HG03196 (cell line): ENCODE measurements at regions not wholly inside any gene's neighbourhood (a gene's known extent, or its start where the extent isn't known, plus 50 kb on each side); places are given as distances from the start of the nearest gene placed in this dataset.
A peak's percentile ranks its signal among the peaks of the same experiment; 100 is the strongest.

Experiments
- ATAC-seq: cut with Tn5 transposase; IDR thresholded peaks from one replicate; pipeline ENCODE4 v1.9.1; 2021; ENCODE audit not compliant: unreplicated experiment

DNA sequence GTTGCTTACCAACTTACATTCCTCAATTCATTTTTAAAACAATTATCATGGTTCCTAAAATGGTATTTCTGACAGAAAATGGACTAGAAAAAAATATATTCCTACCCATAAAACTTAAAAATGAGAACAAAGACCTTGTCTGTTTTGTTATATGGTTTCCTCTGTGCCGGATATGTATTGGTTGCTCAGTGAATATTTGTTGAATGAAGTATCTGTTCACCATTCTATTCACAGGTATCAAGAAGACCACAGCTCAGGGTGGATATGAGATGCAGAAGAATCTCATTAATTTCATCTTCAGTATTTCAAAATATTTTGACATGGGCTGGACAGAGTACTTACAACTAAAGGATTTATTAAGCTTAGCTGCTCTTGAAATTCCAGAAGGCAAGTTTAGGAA lies 58.1 kb downstream of the TUSC7 start:
- no peak for ATAC-seq

DNA sequence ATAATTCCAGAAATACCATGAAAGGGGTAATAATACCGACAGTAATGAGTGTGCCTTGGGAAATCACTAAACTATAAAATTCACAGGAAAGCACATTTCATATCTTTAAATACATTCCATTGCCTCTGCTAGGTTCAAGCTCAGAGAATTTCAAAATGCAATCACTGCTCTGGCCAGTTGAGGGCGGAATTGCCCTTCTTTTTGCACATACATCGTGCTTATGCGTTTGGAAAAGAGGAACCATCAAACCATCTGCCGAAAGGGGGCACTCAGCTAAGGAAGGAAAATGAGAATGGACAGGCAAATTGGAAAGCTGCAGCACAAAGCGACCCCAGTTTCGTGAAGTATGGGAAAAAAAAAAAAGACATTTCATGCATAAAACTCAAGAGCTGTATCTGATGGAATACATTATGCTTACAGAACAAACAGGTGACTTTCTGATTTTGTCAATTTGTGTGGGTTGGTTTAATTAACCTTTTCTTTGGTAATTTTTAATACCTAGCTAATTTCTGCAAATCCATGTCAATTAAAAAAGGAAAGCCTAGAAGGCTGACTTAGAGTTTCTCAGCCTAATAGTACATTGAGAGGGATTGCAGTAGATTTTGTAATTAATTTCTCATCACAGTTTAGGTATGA lies 61.4 kb downstream of the TUSC7 start:
- peak; percentile 98 for ATAC-seq

DNA sequence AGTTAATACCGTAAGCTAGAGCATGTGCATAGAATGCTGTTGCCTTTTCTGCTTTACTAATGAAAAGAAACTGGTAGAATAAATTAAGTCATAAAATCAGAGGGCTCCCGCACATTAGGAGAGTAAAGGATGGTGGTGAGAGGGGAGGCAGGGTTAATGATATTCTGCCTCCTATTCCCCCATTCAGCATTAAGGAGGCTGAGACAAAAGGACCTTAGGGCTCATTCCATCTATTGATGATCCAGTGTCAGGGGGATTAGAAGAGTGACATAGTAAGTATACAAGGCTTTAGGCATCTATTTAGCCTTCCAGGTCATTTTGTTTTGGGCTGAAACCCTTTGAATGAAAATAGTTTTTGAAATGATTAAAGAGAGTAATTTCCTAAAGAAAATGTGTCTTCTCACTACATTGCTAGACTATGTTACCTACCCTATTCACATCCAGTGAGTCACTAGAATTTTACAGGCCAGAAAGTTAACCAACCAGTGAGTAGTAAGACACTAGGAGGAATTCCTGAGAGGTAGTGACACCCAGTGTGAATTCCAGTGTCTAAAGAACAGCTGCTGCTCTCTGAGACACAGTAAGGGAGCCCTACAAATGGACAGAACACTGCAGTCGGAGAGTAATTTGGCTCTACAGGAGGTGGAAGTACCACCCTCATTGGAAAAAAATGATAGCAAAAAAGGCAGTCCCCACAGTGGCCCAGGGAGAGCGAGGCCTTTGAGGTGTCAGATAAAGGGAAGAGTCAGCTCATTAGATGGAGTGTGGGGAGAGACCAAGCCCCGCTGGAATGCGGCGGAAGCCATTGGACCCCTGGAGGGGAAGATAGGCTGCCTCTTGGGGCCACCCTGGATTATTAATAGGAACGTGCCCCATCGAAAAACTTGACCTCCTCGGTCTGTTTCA lies 67.6 kb downstream of the TUSC7 start:
- ATAC-seq, result no peak

DNA sequence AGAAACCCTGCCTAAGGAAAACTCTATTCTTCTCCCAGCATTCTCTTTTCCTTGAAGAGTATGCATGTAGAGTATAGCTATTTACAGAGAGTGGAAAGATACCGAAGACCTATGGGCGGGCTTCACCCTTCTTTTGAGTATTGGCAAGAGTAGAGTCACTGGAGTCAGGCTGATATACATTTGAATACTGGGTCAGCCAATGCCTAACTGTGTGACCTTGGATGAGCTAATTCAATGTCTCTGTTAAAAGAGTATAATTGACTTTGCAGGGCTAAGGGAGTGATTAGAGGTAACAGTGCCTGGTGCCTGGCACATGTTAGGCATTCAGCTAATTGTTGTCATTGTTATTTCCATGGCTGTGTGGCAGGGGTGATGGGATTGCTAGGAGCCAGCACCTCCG lies 75.6 kb downstream of the TUSC7 start:
- ATAC-seq, result no peak

DNA sequence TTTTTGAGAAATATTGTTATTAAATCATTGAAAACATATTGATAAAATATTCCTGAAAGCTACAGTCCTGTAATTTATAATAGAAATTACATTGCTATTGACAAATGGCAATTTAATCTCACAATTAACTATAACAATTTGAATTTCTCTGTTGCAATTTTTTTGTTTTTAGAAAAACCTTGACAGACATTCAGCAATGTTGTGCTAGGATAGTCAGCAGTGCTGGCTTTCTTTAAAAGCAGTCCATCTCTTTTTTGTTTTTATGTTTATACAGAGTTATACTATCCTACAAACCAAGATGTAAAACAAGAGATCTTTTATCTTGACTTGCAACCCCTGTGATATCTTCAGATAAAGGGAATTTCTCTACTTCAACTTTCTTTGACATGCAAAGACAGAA lies 93.1 kb downstream of the TUSC7 start:
- no peak for ATAC-seq

DNA sequence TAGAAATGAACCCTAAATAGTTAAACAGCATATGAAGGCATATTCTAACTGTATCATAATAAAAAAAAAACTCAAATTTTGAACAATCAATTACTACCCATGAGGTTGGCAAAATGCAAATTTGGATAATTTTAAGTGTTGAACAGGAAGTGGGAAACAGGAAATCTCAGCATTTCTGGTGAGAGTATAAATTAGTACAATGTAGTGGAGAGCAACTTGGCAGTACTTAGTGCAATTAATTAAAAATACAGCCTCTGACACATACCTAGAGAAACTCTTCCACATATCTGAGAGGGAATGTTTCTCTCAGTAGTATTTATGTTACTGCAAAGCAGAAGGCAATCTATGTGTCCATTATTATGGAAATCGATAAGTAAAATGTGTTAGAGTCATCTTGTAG lies 96.8 kb downstream of the TUSC7 start:
- no peak for ATAC-seq

DNA sequence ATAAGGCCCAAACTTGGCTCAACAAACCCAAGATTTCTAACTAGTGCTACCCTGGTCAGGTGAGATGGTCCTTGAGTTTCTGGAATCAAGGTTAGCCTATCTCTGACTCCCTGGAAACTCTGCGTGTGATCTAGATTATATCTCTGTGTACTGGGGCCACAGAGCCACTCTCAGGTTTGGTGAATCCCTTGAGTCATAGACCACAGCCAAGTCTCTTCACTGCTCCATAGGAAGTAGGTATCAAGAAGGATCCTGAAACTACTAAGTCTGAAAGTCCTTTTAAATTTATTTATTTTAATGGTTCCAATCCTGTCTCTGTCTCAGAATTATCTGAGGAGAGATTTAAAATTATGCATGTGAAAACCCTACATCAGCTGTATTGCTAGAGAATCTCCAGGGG lies 99.1 kb downstream of the TUSC7 start:
- no peak for ATAC-seq

DNA sequence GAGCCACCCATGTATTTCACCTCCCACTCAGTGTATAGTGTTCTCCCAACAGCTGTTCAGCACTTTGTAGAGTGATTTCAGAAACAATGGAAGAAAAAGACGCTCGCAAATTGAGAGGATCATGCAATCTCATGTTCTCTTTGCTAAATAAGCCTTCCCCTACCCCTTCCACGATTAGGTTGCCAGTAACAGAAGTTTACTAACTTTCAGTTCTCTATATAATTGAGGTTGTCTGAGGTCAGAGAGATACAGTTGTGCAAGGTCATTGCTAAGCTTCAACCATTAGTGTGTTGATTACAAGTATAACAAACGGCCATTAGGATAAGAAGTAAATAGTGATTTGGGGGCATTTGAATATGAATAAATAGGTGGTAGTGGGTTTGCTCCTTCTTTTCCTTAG lies 99.6 kb downstream of the TUSC7 start:
- no peak for ATAC-seq

DNA sequence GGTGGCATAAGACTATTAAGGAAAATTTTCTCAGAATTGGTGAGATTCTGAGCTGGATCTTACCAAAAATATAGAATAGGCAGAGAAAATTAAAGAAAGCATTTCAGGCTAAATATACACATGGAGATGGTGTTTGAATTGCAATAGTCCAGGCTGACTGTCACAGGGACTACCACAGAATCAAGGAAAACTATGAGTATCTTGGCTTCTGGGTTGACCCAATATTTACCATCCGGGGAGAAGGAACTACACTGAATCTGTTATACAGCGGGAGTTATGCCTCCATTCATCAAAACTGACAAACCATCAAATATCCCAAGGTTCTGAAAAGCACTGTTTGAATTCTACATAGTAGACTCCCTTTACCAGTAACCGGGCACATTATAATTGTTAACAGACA lies 102.2 kb downstream of the TUSC7 start:
- no peak for ATAC-seq

DNA sequence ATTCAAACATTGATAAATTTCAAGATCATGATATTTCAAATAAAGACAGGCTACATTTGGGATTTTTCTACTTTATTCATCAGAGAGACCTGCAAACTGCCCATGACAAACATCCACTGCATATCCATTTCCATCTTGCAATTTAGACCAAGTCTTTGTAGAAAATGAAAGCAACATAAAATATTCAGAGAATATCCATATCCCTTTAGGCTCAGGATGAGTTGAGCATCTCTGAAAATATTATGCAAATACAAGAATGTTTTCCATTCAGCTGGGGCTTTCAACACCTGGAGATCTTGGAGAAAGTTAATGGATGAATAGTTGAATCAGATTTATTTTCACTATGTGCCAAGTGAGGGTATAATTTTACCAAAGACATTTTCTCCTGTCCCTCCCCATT lies 103.4 kb downstream of the TUSC7 start:
- ATAC-seq, result no peak

DNA sequence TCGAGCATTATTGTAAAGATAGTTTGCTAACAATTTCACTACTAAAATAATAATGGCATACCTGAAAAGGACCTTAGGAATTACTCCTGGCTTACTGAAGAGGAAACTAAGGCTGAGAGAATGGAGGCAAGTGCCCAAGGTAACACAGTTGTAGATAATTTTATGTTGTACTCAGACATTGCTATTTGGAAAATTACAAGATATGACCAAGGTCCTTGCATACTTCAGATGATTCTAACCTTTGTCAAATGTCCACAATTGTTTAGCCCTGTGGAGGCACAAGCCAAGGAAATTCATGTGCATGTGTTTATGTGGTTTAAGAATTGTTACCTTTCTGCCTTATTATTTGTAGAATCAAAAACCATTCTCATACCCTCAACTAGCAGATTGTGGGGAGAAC lies 105.7 kb downstream of the TUSC7 start:
- no peak for ATAC-seq

DNA sequence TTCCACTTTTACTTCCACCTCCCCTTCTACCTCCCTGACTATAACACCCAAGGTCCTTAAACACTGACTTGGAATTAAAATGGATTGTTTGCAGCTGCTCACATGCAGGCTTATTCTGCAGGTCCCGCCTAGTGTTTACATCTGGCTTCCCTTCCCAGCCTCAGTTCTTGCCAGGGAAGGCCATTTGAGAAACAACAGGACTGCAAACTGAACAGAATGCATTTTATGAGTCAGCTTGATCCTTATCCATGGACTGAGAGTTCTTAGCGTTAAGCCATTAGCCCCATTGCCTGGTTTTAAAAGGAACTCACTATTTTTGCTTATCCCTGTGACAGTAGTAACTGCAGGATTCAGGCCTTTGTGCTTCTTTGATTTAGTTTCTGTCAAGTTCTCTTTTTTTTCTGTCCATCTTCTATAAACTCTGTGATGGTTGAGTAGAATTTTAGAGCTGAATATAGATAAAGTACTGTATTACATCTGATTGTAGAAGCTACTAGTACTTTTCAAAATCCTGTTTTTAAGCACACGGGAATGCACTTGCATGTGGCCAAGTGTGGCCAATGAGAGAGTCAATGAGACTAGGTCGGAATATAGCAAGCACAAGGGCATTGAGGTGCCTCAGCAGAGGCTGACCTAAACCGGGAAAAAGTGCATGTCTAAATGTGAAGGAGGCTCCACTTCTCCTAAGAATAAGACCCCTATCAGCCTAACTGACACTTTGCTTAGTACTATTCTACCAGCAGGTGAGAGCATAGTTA lies 106.4 kb downstream of the TUSC7 start:
- ATAC-seq, result no peak

DNA sequence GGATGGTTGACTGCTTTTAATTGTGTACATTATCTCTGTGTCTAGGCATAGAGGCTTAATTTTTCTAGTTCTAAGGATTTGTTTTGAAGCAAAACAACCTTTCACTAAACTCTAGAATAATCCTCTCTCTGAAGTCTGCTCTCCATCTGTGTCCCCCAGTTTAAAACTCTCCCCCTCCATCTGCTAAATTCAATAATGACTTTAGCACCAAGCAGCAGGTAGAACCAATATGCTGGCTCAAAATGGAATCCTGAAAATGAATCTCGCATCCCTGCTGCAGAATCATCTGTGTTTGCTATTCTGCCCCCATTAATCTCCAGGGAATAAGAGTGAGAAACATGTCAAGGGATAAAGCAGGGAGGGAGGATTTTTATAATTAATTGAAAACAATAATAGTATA lies 111.8 kb downstream of the TUSC7 start:
- ATAC-seq, result no peak

DNA sequence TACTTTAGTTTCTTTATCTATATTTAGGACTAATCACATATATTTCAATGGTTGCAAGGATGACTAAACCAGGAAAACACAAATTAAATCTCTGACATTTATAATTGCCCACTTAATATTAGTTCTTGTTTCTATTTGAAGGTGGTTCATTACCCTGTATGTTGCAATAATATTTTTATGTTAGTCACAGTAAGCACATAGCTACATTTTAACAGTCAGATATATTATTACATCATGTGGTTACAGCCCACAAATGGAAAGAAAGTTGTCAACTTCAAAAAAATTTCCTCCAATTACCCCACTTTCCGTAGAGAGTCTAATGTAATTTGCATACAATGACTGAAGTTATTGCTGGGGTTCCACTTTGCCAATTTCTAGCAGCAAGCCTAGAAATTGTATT lies 114.6 kb downstream of the TUSC7 start:
- ATAC-seq, result no peak

DNA sequence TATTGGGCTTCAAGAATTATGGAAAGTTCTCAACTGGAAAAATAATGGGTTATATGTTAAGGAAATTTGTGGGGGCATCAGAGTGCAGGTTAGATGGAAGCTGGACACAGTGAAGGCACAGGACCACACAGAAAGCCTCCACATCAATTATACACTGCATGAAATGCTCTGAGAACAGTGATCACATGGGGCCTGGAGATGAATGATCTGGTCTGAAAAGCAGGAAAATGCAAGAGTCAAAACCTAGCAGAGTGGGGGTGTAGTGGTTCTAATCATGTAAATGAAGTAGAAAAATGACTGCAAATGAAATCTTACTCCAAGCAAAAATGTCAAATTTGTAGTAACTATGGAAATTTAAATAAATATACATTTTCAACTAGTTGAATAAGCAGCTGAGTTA lies 123.6 kb downstream of the TUSC7 start:
- ATAC-seq, result no peak

DNA sequence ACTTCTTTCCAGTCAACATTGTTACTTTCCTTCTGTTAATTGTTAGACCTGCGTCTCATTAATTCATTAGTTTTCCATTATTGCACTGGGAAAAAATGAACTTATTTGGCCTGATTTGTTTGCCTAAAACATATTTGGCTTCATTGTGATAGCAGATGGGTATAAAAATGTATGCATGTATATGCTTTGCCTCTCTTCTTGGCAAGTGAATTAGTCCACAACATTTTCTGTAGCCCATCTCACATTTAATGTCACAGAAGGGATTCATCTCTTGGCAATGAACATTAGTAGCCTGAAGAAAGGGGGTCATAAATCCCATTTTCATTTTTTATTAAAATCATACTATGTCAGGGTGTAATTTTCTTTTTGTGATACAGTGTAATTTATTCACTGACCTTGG lies 125.2 kb downstream of the TUSC7 start:
- ATAC-seq, result no peak

DNA sequence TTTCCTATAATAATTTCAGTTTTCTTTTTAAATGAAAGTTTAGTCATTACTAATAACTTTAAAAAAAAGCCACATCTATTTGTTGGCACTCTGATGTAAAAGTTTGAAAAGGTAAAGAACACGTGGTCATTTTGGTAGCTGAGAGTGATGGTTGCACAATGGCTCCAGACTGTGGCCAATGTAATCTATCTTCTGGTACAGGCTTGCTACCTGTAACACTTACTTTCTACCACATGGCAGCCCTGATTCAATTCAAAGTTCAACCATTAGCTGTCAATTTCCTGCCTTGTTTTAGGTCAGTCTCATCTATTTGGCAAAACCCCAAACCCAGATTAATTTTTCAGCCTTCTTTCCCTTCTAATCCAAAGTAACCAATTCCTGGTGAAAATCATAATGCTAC lies 126.1 kb downstream of the TUSC7 start:
- ATAC-seq, result no peak

DNA sequence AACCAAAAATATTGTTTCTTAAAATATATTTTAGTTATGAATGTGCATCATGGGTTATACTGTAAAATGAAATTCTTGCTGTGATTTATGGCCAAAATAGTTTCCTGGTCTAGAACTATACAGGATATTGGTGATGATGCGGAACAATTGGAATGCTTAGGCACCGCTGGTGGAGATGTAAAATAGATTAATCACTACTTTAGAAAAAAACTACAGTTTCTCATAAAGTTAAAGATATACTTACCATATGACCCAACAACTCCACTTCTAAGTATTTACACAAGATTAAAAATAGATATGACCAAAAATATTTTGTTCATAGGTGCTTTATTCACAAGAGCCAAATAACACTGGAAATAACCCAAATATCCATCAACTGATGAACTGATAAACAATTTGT lies 126.7 kb downstream of the TUSC7 start:
- no peak for ATAC-seq

DNA sequence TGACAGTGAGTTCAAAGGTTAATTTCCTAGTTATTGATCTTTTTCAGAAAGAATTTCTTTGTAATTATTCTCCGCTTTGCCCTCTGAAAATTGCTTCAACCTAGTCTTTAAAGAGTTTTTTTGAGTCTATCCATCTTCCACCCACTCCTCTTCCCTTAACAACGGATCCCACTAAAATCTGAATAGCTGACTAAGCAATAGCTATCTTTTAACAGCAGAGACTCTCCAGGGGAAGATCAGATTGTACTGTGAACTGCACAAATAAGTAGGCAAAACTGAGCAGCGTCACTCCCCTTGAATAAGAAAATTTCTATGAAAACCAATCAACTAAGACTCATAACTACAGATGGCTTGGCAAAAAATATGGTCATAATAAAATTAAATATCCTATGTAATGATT lies 127.9 kb downstream of the TUSC7 start:
- ATAC-seq, result no peak

DNA sequence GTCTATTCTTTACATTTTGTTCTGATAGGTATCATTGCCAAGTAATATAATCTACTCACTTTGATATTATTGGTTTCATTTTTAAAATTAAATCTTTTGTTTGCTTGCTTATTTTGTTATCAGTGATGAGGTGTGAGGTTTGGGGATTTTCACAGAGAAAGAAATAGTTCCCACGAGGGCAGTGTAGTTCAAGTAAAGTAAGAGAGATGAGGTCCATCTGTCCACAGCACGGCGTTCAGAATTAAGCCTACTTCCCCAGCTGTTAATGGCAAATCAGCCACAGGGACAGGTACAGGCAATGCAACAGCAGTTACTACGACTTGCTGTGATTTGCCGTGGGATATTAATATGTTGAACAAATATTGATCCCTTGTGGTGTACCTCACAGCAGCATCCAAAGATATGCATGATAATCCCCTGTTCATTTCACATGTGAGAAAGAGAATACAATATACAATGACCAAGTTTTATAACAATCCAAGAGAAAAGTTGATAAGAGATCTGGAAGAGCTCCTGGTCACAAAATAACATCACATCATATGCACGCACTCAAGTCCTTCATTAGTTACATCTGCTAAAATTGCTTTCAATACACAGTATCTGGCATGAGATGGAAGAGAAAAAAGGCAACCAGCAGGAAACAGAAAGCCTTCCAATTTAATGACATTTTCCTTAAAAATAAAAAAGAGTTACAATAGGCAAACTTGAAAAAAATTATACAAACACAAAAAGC lies 131.6 kb downstream of the TUSC7 start:
- no peak for ATAC-seq

DNA sequence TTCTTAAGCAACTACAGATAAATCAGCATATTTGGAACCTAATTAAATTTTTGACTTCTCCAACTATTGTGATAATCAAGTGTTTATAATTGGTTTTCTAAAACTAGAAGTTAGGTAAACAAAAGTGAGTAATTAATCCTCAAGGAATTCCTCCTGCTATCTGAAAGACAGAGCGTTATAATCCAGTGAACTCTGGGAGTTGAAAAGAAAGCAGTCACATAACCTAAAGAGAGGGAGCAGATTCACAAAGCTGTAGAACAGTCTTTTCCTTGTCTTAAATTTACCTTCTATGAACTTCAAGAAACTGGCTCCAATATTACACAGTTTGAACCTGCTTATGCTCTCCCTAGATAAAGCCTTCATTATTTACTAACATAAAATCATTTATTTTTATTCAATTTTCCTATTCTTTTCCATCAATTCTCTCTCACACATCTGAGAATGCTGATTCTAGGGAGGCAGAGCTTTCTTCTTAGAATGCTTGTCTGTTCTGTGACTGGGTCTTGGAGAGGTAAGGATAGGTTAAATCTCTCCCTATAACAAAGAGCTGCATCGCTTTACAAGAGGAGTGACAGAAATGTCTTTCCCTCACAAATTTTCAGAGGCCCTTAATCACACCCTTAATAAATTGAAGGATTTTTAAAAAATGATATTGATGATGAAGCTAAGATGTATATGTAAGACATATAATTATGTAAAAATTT lies 132.8 kb downstream of the TUSC7 start:
- ATAC-seq, result no peak
